Smooth muscle cell (in vitro differentiated cells): ENCODE measurements at regions not wholly inside any gene's neighbourhood (a gene's known extent, or its start where the extent isn't known, plus 50 kb on each side); places are given as distances from the start of the nearest gene placed in this dataset.

Experiments used
- DNase-seq: peaks from one replicate; lab custom pipeline; 2025; ENCODE audit not compliant: unreplicated experiment; lab: John Stamatoyannopoulos, UW
- H2AFZ ChIP-seq: fragments of 200-600 bp; sonication (generic); 2 replicates; pipeline ENCODE4 v1.6.0; 2016; ENCODE audit warnings: antibody characterized with exemption, low read depth, mild to moderate bottlenecking
- H3F3A ChIP-seq: fragments of 200-600 bp; sonication (generic); 2 replicates; pipeline ENCODE4 v1.6.0; 2017; ENCODE audit warnings: antibody characterized with exemption, low read depth
- H3K27ac ChIP-seq: fragments of 200-600 bp; sonication (generic); 2 replicates; pipeline ENCODE4 v1.5.1; 2016; ENCODE audit warnings: low read depth, mild to moderate bottlenecking
- H3K27me3 ChIP-seq: fragments of 200-600 bp; sonication (generic); 2 replicates; pipeline ENCODE4 v1.6.1; 2016; ENCODE audit warnings: low read depth, mild to moderate bottlenecking
- H3K36me3 ChIP-seq: fragments of 200-600 bp; sonication (generic); 2 replicates; pipeline ENCODE4 v1.5.1; 2016; ENCODE audit warnings: low read depth
- H3K4me1 ChIP-seq: fragments of 200-600 bp; sonication (generic); 2 replicates; pipeline ENCODE4 v1.5.1; 2016; ENCODE audit warnings: low read depth
- H3K4me2 ChIP-seq: fragments of 200-600 bp; sonication (generic); 2 replicates; pipeline ENCODE4 v1.6.0; 2016; ENCODE audit warnings: mild to moderate bottlenecking
- H3K4me3 ChIP-seq: fragments of 200-600 bp; sonication (generic); 2 replicates; pipeline ENCODE4 v1.5.1; 2016; ENCODE audit warnings: mild to moderate bottlenecking
- H3K79me2 ChIP-seq: fragments of 200-600 bp; sonication (generic); 2 replicates; pipeline ENCODE4 v1.6.0; 2016; ENCODE audit warnings: low read depth, mild to moderate bottlenecking
- H3K9ac ChIP-seq: fragments of 200-600 bp; sonication (generic); 2 replicates; pipeline ENCODE4 v1.6.0; 2016; ENCODE audit warnings: low read depth
- H3K9me3 ChIP-seq: fragments of 200-600 bp; sonication (generic); replicated peaks from 2 replicates; pipeline ENCODE4 v1.5.1; 2016; ENCODE audit warnings: low read depth
- H4K20me1 ChIP-seq: fragments of 200-600 bp; sonication (generic); 2 replicates; pipeline ENCODE4 v1.6.0; 2016; ENCODE audit warnings: low read depth
- CTCF ChIP-seq: fragments of 200-600 bp; sonication (generic); IDR thresholded peaks from 2 replicates; pipeline ENCODE4 v1.5.1; 2017; ENCODE audit warnings: borderline replicate concordance, mild to moderate bottlenecking, antibody characterized with exemption; ENCODE audit not compliant: insufficient read depth, poor library complexity, severe bottlenecking
- WGBS: methylation state at CpG from one replicate; pipeline ENCODE4 v1.1.7; 2016; ENCODE audit warnings: low lambda C conversion rate; 5-methylcytosine and 5-hydroxymethylcytosine counted together

GRCh38 chr9:82234160-82234943, 245.8 kb downstream of the SPATA31D1 start:
- Histone ChIP-seq H3K4me1 (no peaks in the 10 kb centered on the region), H3K9ac (no peak overlapping the region), H2AFZ (no peak overlapping the region), H3K4me2 (no peak overlapping the region), H3K36me3 (no peaks in the 10 kb centered on the region), H3F3A (no peaks in the 10 kb centered on the region), H3K27ac (no peak overlapping the region), H4K20me1 (no peaks in the 10 kb centered on the region), H3K9me3 (no peaks in the 10 kb centered on the region), H3K27me3 (no peaks in the 10 kb centered on the region), H3K79me2 (no peaks in the 10 kb centered on the region), H3K4me3 (no peak overlapping the region)
- no peak for DNase-seq
- TF ChIP-seq CTCF, result no peak
- WGBS, result 65% methylated on average over 4 of the region's 4 CpGs

DNA sequence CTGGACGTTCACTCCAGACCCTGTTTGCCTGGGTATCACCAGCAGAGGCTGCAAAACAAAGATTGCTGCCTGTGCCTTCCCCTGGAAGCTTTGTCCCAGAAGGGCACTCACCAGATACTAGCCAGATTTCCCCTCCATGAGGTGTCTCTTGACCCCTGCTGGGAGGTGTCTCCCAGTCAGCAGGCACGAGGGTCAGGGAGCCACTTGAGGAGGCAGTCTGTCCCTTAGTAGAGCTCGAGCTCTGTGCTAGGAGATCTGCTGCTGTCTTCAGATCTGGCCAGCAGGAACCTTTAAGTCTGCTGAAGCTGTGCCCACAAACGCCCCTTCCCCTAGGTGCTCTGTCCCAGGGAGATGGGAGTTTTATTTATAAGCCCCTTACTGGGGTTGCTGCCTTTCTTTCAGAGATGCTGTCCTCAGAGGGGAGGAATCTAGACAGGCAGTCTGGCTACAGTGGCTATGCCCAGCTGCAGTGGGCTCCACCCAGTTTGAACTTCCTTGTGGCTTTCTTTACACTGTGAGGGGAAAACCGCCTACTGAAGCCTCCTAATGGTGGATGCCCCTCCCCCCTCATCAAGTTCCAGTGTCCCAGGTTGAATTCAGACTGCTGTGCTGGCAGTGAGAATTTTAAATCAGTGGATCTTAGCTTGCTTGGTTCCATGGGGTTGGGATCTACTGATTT, 253.9 kb downstream of the SPATA31D1 start:
- TF ChIP-seq CTCF, result no peak
- H2AFZ ChIP-seq, result no peak overlapping the region
- no peak overlapping the region for H3K4me3 ChIP-seq
- H3K4me2 ChIP-seq, result no peak overlapping the region
- H3K9ac ChIP-seq, result no peak overlapping the region
- WGBS, result 89% methylated on average over 5 of the region's 5 CpGs
- no peak for DNase-seq
- H3F3A ChIP-seq, result no peaks in the 10 kb centered on the region
- no peaks in the 10 kb centered on the region for H3K4me1 ChIP-seq
- no peaks in the 10 kb centered on the region for H3K36me3 ChIP-seq
- H3K9me3 ChIP-seq, result no peaks in the 10 kb centered on the region
- no peaks in the 10 kb centered on the region for H4K20me1 ChIP-seq
- H3K27me3 ChIP-seq, result no peaks in the 10 kb centered on the region
- H3K27ac ChIP-seq, result no peak overlapping the region
- no peaks in the 10 kb centered on the region for H3K79me2 ChIP-seq

GRCh38 chr9:82247318-82247717, 258.7 kb downstream of the SPATA31D1 start:
- H3K36me3 ChIP-seq, result no peaks in the 10 kb centered on the region
- H3K79me2 ChIP-seq, result no peaks in the 10 kb centered on the region
- H3K4me2 ChIP-seq, result no peak overlapping the region
- H3K27ac ChIP-seq, result no peak overlapping the region
- H3F3A ChIP-seq, result no peaks in the 10 kb centered on the region
- no peaks in the 10 kb centered on the region for H3K9me3 ChIP-seq
- no peaks in the 10 kb centered on the region for H4K20me1 ChIP-seq
- TF ChIP-seq CTCF, result no peak
- no peak overlapping the region for H3K9ac ChIP-seq
- 96% methylated on average over 1 of the region's 1 CpG for WGBS
- H3K4me1 ChIP-seq, result no peaks in the 10 kb centered on the region
- no peak for DNase-seq
- H3K4me3 ChIP-seq, result no peak overlapping the region
- no peak overlapping the region for H2AFZ ChIP-seq
- no peaks in the 10 kb centered on the region for H3K27me3 ChIP-seq
